Astrocyte of the hippocampus (primary cell): ENCODE measurements at regions not wholly inside any gene's neighbourhood (a gene's known extent, or its start where the extent isn't known, plus 50 kb on each side); places are given as distances from the start of the nearest gene placed in this dataset.
"Not testable (repeated sequence)": the region's sequence is repeated elsewhere in the genome, so short reads cannot be mapped to it uniquely, and the experiment has no call there.

Source experiments
- DNase-seq: peaks from one replicate; pipeline ENCODE4 v3.0.0; 2011; ENCODE audit warnings: low read depth, low spot score

DNA sequence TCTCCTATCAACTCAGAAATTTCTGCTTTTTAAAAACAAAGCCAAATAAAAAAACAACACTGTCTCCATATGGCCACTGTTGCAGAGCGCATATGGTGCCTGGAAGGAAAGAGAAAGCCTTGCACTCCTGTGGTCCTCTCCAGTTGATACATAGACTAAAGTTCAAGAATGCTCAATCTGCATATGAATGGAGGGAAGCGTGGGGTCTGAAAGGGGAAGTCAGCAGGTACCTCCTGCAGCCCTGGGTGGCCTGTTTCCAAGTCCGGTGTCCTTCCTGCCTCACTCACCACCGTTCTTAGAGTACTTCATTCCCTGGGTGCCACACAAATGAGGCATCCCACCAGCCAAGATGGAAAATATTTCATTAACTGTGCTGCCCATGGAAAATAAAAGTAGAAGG, 138.3 kb upstream of the PALS2 start:
- DNase-seq = no peak

DNA sequence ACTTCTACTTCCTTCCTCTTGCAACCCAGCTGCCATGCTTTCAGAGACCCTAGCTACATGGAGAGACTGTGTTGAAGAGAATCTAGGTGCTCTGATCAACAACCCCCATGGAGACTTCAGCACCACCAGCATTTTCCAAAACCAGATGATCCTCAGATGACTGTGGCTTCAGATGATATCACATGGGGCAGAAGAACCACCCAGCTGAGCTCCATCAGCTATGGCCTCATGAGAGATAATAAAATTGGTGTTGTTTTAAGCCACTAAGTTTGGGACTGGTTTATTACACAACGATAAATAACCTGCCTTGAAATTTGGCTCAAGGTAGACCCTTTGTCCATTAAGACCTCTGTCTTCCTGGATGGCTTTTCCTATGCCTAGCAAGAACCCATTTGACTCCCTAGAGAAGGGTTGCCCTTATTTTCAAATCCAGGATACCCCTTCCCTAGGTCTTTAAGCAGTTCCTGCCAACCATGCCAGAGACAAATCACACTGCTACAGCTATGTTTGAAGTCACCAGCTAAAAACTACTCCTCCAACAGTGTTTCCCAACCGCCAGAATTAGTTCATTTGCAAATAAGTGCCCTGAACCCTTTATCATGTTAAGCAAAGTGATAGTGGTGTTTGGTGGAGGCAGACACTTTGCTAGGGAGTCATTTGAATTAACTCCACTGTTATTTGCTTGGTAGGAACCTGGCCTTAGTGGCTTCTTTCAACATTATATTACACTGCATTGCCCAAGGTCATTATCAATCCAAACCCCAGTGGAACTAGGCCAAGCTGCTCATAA, 136.9 kb upstream of the PALS2 start:
- DNase-seq = peak; percentile 23

DNA sequence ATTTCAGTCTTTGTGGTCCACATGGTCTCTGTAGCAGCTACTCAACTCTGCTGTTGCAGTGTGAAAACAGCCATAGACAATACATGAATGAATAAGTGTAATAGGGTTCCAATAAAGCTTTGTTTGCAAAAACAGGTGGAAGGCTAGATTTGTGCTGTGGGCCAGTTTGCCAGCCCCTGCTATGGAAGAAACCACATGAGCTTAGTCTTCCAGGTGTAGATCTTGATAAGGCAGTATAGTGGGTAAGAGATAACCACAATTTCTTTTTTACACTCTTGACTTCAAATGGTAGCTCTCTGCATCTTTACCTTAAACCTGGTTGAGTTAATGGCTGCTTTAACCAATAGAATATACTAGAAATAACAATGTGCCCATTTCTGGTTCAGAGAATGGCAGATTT, 135.0 kb upstream of the PALS2 start:
- DNase-seq = no peak

DNA sequence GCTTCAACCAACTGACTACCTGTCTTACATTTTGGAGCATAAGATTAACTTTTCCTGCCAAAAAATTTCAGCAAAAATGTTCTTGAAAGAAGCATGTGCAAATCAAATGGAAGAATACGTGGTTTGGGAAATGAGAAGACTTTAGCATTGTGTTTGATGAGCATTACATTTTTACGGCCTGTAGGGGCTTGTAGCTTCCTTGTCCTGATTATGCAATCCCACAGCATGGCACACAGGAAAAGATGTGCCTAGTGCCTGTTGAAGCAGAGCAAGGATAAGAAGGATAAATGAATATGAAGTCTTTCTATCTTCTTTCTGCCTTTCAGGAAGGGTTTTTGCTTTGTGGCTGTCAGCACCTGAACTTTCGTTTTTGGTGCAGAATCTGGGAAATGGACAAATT, 134.1 kb upstream of the PALS2 start:
- DNase-seq = not testable (repeated sequence)

DNA sequence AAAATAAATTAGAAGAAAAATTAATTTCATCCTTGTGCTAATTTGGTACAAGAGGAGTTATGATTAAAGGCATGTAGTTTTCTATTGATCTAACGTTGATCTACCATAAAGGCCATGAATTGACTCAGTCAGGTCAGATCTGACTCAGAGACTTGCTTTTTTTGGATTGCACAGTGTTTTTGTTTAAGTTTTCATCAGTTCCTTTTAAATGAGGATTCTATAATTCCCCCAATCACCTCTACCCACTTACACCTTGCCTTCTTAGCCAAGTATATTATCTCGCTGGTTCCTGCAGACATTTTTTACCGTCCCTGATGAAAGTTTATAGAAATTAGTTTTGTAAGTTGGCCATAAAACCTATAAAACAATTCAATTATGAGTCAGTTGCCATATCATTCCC, 132.4 kb upstream of the PALS2 start:
- DNase-seq = no peak

DNA sequence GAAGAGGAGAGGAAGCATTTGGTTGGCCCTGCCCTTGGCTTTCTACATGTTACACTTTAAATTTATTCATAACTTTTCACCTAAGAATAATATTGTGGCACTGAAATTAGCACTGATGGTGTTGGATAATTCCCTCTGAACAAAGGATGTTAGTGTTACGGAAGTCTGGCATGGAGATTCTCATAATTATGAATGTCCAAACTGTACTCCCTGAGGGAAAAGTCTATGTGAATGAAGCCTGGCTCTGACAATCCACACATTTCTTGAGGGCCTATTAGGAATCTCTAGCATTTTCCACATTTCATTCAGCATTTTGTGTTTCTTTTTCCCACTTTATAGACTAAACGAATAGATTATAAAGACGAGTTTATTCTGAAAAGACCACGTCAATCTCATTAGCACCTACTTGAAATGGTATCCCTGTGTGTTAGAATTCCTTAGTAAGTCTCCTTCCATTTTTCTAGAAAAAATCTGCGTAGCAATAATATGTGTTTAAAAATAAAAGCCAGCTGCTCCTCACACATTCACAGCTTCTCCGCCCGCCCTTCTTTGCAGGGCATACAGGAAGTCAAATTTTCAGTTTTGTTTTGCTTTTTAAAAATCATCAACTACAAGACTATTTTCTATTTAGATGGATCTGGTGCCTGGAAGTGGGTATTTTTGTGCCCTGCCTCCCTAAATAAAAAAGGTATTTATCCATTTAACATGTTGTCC, 131.8 kb upstream of the PALS2 start:
- no peak for DNase-seq

DNA sequence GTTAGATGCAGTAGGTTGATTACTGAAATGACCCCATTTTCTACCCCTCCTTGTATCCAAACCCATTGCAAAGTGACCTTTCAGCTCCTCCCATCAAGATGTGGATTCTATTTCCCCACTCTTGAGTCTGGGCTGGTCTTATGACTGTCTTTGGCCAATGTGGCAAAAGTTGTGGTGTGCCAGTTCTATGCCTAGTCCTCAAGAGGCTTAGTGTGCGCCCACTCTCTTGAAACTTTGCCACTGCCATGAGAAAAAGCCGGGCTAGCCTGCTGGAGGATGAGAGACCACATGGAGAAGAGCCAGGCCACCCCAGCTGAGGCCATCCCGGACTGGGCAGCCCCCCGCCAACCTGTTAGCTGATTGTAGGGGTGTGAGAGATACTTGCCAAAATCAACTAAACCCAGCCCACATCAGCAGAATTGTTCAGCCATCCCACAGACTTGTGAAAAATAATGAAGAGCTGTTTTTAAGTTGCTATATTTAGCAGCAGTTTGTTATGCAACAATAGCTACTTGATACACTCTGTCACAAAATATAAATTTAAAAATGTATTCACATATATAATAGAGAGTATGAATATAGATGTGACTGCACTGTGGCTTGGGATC, 131.0 kb upstream of the PALS2 start:
- no peak for DNase-seq

DNA sequence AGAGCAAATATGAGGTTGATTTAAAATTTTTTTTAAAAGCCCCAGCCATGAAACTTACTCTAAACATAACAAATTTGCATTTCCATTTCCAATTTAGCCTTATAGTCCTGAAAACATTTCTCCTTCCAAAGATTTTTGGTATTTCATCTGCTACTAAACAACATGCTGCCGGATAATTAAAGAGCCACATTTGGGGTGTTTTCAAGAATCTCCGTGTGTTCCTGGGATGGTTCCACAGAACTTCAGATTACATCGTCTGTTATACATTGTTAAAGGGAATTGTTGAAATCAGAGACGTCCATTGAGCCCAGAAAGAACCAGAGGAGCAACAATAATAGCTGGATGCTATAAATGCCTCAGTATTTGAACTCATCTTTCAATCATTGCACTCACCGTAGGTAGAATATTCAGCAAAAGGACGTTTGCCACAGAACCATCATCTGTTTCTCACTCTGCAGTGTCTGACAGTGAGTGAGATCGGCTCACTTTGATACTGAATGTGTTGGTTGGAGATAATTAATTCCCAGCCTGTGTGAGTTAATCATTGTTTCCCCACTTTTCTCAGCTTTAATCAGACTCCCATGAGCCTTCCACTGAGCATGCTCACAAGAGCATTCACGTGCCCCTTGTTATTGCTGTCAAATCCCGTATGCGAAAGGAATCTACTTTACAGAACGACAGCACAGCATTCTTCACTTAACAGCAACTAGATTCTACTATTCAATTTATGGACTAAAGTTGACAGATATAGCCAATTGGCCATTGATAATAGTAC, 128.4 kb upstream of the PALS2 start:
- peak; percentile 10 for DNase-seq

DNA sequence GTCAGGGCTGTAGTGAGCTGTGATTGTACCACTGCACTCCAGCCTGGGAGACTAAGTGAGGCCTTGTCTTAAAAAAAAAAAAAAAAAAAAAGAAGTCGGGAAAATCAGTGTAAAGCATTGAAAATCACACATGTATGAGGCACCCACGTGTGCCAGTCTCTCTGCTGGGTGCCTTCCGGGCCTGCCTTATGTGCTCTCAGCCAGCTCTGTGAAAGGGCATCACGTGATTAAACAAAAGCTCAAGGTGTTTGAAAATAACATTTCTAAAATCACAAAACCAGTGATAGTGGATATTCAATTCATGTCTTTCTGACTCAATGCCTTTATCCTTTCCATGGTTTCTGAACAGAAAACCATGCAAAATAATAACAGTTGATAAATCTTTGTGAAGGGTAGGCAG, 125.2 kb upstream of the PALS2 start:
- DNase-seq = no peak

DNA sequence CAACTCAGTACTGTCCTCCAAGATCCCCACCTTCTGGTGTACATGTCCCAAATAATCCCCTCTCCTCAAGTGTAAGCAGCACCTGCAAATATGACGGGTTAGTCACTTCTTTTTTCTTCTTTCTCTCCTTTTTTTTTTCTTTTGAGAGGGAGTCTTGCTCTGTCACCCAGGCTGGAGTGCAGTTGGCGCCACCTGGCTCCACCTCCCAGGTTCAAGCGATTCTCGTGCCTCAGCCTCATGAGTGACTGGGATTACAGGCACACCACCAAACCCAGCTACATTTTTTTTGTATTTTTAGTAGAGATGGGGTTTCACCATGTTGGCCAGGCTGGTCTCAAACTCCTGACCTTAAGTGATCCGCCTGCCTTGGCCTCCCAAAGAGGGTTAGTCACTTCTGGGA, 123.8 kb upstream of the PALS2 start:
- DNase-seq = not testable (repeated sequence)

DNA sequence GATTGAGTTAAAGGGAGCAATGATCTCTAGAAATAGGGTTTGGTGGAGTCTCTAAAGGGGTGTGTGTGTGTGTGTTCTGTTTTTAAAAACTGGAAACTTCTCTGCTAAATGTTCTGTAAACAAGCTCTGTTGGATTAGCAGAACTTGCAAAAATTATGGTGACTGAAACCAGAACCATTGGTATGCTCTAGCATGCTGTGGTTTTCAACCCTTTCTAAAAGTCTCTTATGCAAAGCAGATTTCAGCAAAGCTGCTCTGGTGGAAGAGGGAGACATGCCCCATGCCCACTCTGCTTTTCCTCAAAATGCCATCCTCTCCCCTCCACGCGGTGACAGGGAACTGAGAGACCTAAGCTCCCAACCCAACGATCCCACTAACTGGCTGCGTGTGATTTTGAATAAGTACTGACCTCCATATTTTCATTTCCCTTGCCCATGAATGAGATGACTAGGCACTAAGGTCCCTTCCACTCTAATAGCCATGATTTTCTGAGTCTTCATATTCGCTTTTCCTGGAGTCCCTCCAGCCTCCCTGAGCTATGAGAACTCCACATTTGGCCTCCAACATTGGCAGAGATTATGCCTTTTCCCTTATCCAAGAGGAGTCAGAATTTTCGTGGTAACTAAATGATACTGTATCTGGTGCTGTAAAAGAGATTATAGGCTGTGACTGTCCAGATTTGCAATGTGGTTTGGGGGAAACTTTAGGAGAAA, 117.3 kb upstream of the PALS2 start:
- peak; percentile 48 for DNase-seq

DNA sequence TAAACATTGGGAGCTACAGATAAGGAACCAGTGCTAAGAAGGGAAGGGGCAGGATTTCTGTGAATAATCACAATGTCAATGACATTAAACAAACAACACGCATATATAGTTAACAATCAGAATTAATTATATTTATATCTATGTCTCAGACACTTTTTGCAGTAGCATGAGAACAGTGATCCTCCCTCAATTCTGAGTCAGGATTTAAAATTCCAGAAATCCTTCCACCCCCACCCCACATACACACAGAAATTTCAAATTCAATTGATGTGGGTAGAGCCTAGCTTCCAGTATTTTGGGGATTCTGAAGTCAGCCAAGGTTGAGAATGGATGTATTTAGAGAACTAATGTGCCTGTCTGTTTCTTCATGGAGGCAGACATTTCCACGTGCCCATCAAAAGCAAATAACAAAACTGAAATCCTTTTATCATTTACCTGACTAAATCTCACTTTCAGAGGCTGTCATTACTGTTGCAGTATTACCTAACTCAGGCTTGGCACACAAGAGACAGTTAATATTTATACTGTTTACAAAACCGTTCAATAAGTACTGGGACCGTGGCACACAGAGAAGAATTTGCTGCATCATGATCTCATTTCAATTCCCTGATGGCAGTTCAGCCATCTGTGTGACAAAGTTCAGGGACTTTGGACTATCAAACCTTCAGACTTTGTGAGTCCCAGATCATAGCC, 116.6 kb upstream of the PALS2 start:
- DNase-seq = peak; percentile 65

DNA sequence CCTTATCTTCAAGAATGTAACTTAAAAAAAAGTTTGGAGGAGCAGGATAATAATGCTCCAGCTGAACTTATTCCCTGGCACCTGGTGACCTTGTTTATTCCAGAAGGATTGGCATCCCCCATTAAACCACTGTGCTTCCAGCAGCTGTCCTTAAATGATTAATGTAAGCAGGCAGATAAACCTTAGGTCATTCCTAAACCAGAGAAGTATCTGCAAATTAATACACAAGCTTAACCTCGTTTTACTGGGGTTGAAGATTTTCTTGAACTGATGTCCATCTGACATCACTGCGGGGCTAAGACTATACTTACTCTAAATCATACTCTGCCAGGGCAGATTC, 116.1 kb upstream of the PALS2 start:
- DNase-seq = no peak

DNA sequence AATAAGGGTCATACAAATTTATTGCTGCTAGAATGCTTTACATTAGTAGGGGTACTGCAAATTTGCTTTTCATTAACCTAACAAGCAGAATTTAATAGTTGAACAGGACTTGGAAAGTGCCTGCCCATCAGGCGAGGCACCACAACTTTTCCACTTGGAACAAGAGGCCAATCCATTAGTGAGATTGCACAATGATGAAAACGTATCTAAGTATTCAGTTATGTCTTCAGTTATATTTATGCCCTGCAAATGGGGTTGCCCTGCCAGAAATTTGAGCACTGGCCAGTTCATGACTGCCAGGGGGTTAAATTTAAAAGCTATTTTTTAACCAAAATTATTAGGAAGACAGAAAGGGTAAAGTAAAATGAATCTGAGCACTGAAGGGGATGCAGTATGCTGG, 111.1 kb upstream of the PALS2 start:
- DNase-seq = no peak

DNA sequence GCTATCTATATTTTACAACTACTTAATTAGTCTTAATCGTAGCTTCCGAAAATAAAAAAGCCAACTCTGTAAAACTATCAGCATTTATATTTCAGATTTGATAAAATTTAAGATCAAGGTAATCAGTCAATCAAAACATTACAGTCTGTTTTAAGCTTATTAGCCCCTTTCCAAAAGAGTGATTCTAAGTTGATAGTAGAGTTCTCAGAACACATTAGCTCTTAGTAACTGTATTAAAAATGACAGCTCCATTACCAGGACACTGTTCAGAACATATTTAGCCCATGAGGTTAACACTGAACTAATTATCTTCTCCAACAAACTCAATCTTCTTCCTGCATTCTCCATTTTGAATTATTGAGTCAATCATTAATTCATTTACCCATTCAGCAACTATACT, 110.3 kb upstream of the PALS2 start:
- DNase-seq = no peak

DNA sequence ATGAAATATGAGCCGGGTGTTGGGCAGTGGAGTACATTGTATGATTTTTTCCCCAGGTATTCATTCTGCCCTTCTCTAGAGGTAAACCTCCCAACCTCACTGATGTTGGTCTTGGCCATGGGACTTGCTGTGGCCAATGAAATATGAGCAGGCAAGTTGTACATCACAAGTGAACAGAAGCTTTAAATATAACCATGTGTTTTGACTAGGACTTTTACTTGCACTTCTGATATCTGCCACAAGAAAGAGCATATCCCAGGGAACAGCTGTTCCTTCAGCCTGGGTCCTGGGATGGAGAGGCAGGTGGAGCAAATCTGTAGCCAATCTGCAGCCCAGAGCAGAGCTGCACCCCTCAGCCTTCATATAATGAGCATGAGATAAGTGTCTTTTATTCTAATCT, 109.8 kb upstream of the PALS2 start:
- no peak for DNase-seq

DNA sequence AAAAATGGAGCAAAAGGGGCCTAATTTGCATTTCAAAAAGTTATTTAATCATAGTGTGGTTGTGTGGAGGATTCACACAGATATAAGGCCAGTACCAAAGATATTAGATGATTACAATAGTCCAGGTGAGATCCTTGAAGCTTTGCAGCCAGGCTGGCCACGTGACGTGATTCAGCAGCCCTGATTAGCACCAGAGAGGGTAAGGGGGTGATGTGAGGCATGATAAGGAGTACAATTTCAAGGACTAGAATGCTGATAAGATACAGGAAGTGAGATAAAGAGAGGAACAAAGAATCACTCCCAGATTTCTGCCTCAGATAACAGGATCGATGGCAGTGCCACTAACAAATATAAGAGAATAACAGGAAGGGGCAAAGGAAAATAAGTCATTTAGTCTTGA, 108.4 kb upstream of the PALS2 start:
- no peak for DNase-seq

DNA sequence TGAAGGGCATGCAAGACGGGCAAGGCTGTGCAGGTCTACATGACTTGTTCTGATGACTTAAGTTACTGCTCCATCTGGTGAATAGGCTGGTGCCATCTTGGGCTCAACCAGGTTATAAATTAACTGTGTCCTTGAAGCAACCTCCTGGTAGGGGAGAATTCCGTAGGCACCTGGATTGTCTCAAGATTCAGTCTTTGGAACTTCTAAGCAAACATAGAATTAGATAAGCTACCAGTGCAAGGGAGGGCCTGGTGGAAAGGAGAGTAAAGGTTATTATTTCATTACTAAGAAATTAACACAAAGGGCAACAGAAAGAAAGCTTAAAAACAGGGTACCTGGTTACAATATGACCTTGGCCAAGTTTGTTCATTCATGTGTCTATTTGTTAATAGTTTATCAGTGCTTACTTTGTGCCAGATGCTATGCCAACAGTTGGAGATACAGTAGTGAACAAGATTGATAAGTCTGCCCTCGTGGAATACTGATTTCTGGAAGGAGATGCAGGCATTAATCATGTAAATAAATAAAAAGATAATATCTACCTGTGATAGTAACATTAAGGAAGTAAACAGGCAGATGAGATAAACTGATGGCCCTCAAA, 107.0 kb upstream of the PALS2 start:
- DNase-seq = no peak

DNA sequence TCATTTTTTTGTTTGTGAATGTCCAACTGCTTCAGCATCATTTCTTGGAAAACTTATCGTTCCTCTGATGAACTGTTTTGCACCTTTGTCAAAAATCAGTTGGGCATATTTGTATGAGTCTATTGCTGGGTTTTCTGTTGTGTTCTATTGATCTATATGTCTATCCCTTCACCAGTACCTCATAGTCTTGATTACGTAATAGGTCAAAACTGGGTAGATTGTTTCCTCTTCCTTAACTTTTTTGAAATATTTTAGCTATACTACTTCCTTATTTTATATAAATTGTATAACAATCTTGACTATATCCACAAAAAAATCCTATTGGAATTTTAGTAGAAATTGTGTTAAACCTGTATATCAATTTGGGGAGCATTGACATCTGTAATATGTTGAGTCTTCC, 104.1 kb upstream of the PALS2 start:
- DNase-seq = no peak

DNA sequence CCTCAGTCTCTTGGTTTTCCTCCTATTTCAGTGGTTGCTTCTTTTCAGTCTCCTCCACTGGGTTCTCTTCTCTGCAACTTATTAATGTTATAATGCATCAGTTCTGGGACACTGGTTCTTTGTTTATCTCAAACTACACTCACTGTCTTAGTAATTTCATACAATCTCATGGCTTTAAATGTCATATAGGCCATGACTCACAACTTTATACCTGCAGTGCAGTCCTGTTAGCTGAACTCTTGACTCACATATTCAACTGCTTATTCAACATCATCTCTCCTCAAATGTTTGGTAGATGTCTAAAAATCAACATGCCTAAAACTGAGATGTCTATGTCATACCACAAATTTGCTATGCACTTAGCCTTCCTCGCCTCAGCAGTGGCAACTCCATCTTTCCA, 101.2 kb upstream of the PALS2 start:
- no peak for DNase-seq
